ENCODE measurements at regions not wholly inside any gene's neighbourhood (a gene's known extent, or its start where the extent isn't known, plus 50 kb on each side); places are given as distances from the start of the nearest gene placed in this dataset.

DNA sequence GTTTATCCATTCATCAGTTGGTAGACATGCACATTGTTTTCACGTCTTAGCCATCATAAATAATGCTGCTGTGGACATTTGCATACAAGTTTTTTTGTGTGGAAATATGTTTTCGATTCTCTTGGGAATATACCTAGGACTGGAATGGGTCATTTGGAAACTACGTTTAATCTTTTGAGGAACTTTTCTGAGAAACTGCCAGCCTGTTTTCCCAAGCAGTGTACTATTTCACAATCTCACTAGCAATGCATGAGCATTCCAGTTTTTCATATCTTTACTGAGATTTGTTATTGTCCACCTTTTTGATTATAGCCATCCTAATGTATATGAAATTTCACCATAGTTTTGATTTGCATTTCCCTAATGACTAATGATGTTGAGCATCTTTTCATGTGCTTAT is 95.7 kb upstream of the JAZF1 start:
- ATAC-seq (no peak), DNase-seq (ENCODE audit: low spot score in 2 of 2) (no peak)
- H3K4me3 Mint-ChIP-seq: no peak overlapping the region
- peaks cover 3% of the 10 kb centered on the region for H3K9me3 Mint-ChIP-seq
- peaks cover 6% of the 10 kb centered on the region for H3K4me1 Mint-ChIP-seq
- no peak overlapping the region for H3K27ac Mint-ChIP-seq
- no peaks in the 10 kb centered on the region for H3K36me3 Mint-ChIP-seq

DNA sequence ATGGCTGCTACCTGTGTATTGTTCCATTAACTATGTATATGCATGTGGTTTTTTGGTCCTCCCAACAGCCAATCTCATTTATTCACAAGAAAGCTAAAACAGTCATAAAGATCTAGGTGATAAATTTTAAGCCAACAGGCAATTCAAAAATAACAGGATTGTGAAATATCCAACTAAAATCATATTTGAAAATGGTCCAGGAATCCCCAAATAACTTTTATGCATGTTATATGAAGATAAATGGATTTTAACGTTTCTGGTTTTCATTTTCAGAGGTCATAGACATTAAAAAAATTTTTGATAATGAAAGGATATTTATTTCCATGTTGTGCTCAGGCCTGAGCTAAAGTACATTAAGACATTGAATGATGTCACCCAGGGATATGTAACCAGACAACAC is 96.8 kb upstream of the JAZF1 start:
- Mint-ChIP-seq H3K36me3 (no peaks in the 10 kb centered on the region), H3K4me3 (no peak overlapping the region), H3K27ac (no peak overlapping the region), H3K4me1 (peaks cover 4% of the 10 kb centered on the region), H3K9me3 (peaks cover 3% of the 10 kb centered on the region)
- ATAC-seq (no peak), DNase-seq (ENCODE audit: low spot score in 2 of 2) (no peak)

DNA sequence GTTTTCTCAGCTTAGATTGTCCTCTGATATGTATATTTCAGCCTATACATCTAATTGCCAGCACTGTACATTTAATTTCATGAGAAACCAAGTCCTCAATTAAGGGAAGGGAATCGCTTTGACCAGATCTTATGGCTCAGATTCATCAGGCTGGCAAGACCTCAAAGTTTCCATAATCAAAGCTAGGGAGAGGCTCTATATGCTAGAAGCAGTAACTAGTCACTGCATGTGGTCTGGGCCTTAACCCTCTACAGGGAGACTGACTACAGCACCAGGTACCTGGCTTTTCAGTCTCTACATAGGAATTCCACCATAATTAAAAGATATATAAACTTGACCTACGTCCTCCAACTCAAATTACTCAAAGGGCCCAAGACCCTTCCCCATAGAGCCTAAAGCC is 97.4 kb upstream of the JAZF1 start:
- Mint-ChIP-seq H3K9me3 (peaks cover 3% of the 10 kb centered on the region), H3K4me3 (no peak overlapping the region), H3K36me3 (no peaks in the 10 kb centered on the region), H3K4me1 (no peaks in the 10 kb centered on the region), H3K27ac (no peak overlapping the region)
- ATAC-seq (no peak), DNase-seq (ENCODE audit: low spot score in 2 of 2) (no peak)

DNA sequence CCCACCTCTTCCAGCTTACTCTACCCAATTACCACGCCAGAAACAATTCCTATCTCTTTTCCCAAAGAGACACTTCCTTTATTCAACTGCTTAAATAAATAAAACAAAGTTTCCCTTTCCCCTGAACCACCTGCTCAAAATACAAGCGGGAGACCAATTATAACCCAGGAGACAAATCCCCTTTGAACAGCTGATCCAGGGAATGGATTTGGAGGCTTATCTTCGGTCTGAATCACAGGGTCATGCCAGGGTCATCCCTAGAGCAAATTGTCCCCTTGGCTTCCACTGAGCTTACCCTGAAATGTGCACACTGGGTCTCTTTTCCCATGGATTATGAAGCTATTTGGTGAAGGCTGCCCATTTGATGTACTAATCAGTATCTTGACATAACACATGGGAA is 99.9 kb upstream of the JAZF1 start:
- ATAC-seq: no peak
- Mint-ChIP-seq H3K9me3 (no peaks in the 10 kb centered on the region), H3K27ac (no peak overlapping the region)

DNA sequence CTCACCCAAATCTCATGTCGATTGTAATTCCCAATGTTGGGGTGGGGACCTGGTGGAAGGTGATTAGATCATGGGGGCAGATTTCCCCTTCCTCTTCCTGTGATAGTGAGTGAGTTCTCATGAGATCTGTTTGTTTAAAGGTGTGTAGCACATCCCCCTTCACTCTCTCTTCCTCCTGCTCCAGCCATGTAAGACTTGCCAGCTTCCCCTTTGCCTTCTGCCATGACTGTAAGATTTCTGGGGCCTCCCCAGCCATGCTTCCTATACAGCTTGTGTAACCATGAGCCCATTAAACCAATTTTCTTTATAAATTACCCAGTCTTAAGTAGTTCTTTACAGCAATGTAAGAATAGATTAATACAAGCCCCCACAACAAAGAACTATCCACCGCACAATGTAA is 109.9 kb upstream of the JAZF1 start:
- Mint-ChIP-seq H3K9me3 (no peaks in the 10 kb centered on the region), H3K27ac (no peak overlapping the region), H3K36me3 (no peaks in the 10 kb centered on the region), H3K4me1 (peaks cover 18% of the 10 kb centered on the region), H3K4me3 (no peak overlapping the region)
- ATAC-seq: no peak
- no peak for DNase-seq (ENCODE audit: low spot score in 2 of 2)

More for the DNA sequence above, 99.9 kb upstream of the JAZF1 start:
- DNase-seq (ENCODE audit: low spot score in 2 of 2): no peak
- no peak overlapping the region for H3K4me3 Mint-ChIP-seq
- H3K36me3 Mint-ChIP-seq: no peaks in the 10 kb centered on the region
- no peaks in the 10 kb centered on the region for H3K4me1 Mint-ChIP-seq

DNA sequence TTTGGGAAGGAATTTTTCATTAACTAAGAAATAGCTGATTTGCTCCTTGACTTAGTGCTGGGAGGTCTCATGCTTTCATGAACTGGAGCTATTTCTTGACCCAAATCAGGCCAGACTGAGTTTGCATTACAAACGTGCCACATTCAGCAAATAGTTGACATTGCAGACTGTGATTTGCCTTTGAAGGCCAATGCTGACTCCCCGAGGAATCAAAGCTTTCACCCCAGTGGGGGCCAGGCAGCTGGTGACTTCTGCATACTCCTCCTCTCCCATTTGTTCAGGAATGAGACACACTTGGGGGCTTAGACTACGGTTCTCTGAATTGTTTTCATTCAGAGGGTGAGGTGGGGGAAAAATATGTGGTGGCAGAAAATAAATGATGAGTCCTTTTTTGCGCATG is 111.0 kb upstream of the JAZF1 start:
- peaks cover 18% of the 10 kb centered on the region for H3K4me1 Mint-ChIP-seq
- no peak overlapping the region for H3K27ac Mint-ChIP-seq
- H3K4me3 Mint-ChIP-seq: no peak overlapping the region
- ATAC-seq: no peak
- no peaks in the 10 kb centered on the region for H3K36me3 Mint-ChIP-seq
- H3K9me3 Mint-ChIP-seq: no peaks in the 10 kb centered on the region
- DNase-seq (ENCODE audit: low spot score in 2 of 2): no peak

DNA sequence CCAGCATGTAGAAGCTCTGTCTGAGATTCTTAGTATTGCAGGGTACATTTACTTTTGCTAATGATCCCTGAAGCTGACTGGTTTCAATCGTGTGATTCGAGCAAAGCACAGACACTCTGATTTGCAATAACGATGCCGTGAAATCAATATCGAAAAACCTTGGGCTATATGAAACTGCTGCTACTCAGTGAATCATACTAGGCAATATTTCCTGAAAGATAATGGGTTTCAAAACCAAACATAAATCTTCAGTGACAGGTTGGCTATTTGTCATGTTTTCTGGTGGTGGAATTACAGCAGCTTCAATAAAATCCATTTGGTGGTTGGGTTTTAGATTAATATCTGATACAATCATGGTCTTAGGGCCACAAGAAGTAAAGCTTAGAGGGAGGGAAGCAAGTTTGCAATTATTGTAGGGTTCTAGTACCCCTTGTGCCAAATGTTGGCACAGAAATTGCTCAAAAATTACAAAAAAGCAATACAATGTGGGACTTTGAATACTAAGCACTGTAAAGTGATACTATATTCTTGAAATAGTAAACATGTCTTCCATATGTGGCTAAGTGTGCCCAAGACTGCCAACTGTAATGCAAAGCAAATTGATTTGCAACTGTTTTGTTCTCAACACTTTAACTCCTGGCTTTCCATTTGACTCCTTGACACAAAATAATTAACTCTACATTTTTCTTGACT is 112.4 kb upstream of the JAZF1 start:
- H3K4me3 Mint-ChIP-seq: peak overlapping the region; percentile 8
- peak; percentile 96 for ATAC-seq
- no peak overlapping the region for H3K27ac Mint-ChIP-seq
- no peaks in the 10 kb centered on the region for H3K36me3 Mint-ChIP-seq
- H3K4me1 Mint-ChIP-seq: peaks cover 18% of the 10 kb centered on the region
- no peak for DNase-seq (ENCODE audit: low spot score in 2 of 2)
- H3K9me3 Mint-ChIP-seq: no peaks in the 10 kb centered on the region

DNA sequence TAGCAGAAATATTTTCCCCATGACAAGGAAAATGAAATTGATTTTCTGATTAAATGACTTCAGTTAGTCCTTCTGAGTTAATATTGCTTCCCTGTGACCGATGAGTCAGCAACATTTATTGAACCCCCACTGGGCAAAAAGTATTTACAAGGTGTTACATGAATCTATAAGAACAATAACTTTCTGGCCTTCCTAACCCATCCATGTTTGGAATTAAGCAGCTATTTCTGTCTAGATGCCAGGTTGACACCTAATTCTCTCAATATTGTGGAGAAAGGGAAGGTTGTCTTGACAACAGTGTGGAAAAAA is 112.9 kb upstream of the JAZF1 start:
- no peaks in the 10 kb centered on the region for H3K9me3 Mint-ChIP-seq
- no peak for ATAC-seq
- H3K4me1 Mint-ChIP-seq: peaks cover 18% of the 10 kb centered on the region
- no peak overlapping the region for H3K4me3 Mint-ChIP-seq
- DNase-seq (ENCODE audit: low spot score in 2 of 2): no peak
- H3K36me3 Mint-ChIP-seq: no peaks in the 10 kb centered on the region
- H3K27ac Mint-ChIP-seq: no peak overlapping the region

DNA sequence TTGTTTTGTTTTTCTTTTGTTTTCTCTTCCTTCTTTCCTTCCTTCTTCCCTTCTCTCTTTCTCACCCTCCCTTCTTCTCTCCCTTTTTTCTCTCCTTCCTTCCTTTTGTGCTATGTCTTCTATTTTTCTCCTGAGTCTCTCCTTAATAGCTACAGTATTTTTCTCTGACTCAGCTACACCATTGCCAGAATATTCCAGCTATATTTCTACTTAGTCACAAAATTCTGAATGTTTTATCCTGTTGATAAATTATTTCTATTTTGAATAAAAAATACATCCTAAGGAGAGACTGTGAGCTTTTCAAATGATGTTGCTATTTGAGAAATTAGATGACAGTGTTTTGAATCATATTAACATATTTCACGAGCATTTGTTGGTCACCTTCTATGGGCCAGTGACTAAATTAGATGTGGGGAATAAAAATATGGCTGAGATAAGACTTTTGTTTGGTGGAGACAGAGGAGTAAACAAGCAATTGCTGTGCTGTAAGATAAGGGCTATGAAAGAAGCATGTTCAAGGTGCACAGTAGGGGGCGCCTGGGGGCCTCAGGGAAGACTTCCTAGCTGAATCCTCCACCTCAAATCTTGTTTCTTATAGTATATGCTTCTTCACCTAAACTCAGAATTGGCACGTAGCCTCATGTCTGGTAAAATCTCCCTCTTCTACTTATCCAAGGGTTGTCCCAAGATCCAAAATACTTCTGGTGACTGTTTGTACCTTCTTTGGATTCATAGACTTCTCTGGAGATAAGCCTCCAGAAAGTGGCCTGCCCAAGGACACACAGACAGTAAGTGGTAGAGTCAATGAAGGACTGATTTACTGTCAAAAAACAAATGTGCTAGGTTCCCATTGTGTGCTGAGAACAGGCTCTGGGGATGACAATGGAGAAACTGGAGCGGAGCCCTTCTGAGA is 115.5 kb upstream of the CREB5 start:
- peaks cover 14% of the 10 kb centered on the region for H3K4me1 Mint-ChIP-seq
- no peak overlapping the region for H3K4me3 Mint-ChIP-seq
- DNase-seq (ENCODE audit: low spot score in 2 of 2): peak; percentile 16 to 68
- no peaks in the 10 kb centered on the region for H3K9me3 Mint-ChIP-seq
- H3K36me3 Mint-ChIP-seq: no peaks in the 10 kb centered on the region
- no peak for ATAC-seq
- H3K27ac Mint-ChIP-seq: no peak overlapping the region

DNA sequence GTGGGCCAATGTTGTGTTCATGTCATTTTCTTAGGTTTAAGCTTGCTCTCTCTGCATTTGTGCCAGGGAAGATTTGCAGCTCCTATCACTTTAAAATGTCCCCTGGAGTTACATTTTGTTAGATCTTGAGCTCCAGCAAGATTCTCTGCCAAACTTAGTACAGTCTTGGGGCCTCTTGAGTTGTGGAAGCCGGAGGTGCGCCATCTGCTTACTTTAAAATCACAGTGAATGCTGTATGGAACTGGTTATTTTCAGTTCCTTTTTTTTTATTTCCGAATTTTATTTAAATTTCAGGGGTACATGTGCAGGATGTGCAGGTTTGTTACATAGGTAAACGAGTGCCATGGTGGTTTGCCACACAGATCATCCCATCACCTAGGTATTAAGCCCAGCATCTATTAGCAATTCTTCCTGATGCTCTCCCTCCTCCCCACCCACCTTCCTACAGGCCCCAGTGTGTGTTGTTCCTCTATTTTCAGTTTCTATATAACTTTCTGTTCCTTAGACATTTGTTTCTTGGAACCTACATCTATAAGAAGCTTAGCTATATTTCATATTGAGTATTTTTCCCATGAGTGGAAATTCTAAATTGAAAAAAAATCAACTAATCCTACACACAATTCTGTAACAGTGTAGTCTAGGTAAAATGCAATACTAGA is 114.4 kb upstream of the CREB5 start:
- DNase-seq (ENCODE audit: low spot score in 2 of 2): no peak
- Mint-ChIP-seq H3K4me3 (no peak overlapping the region), H3K36me3 (no peaks in the 10 kb centered on the region), H3K4me1 (peaks cover 3% of the 10 kb centered on the region), H3K27ac (no peak overlapping the region), H3K9me3 (no peaks in the 10 kb centered on the region)
- ATAC-seq: no peak

DNA sequence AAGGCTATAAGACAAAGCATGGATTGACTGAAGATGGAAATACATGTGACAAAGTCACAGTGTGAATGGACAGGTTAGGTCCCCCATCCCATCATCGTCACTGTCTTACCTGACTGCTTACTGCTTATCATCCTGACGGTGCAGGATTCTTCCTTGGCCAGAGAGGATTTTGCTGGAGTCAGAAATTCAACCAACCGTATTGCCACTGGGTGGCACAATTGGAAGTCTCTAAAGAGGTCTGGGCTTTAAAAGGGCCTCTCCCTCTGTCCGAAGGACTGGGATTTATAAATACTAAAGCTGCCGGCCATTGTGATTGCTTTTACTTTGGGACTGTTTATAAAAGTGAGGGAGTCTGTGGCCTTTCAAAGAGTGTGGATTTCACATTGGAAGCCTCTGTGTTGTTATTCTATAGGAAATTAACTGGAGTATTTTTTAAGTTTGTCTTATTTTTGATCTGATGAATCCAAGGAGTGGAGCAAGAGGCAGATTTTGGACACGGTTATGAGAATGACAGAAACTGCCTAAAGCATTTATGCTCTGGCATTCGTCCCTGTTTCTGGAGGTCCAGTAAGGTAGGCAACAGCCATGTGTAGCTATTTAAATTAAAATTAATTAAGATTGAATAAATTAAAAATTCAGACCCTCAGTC is 113.3 kb upstream of the CREB5 start:
- H3K36me3 Mint-ChIP-seq: no peaks in the 10 kb centered on the region
- no peaks in the 10 kb centered on the region for H3K4me1 Mint-ChIP-seq
- H3K9me3 Mint-ChIP-seq: no peaks in the 10 kb centered on the region
- ATAC-seq (no peak), DNase-seq (ENCODE audit: low spot score in 2 of 2) (no peak)
- no peak overlapping the region for H3K27ac Mint-ChIP-seq
- no peak overlapping the region for H3K4me3 Mint-ChIP-seq

DNA sequence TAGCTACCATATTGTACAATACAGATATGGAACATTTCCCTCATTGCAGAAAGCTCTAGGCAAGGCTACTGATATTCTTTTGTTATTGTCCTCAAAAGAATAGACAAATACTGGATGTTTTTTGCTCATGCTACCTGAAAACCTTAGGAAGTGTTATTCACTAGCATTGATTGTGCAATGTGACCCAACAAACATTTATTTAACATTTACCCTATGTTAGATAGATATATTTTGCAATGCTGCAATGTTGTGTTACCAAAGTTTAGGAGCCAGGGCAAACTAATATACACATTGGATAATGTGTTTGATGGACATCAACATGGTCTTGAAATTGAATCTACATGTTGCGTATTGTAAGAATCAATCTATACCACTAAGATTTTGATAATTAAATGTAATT is 112.8 kb upstream of the CREB5 start:
- Mint-ChIP-seq H3K36me3 (no peaks in the 10 kb centered on the region), H3K4me3 (no peak overlapping the region), H3K9me3 (no peaks in the 10 kb centered on the region), H3K4me1 (no peaks in the 10 kb centered on the region), H3K27ac (no peak overlapping the region)
- ATAC-seq (no peak), DNase-seq (ENCODE audit: low spot score in 2 of 2) (no peak)

DNA sequence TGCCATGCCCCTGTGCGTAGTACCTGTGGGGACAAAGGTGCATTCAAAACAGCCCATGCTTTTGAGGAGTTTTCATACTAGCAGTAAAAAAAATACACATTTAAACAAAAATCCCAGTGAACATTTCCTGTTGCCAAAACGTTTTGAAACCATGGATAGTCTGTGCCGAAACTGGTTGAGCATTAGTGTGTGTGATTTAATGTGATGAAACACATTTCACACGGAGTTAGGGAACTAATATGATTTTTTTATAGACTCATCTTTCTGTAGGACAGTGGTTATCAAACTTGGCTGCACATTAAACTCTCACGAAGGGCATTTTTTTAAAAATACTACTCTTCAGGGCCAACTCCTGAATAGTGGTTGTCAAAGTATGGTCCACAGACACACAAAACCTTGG is 111.8 kb upstream of the CREB5 start:
- Mint-ChIP-seq H3K9me3 (no peaks in the 10 kb centered on the region), H3K36me3 (no peaks in the 10 kb centered on the region), H3K4me3 (no peak overlapping the region), H3K4me1 (no peaks in the 10 kb centered on the region), H3K27ac (no peak overlapping the region)
- ATAC-seq: no peak
- no peak for DNase-seq (ENCODE audit: low spot score in 2 of 2)

DNA sequence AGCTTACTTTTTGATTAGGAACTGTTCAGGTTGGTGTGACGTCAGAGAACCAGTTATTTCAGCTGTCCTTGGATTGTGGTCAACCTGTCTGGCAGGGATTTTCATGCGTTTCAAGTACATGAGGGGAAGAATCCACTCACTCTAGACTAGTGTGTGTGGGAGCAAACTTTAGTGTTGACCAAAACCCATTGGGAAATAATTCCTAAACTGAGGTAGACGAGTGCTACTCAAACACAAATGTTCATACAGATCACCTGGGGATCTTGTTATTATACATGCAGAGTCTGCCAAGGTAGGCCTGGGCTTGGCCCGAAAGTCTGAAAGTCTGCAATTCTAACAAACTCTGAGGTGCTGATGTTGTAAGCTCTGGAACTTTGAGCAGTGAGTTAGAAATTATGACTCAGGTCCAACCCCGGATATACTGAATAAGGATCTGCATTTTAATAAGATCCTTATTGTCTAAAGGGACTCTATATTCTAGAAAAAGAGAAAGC is 111.1 kb upstream of the CREB5 start:
- Mint-ChIP-seq H3K36me3 (no peaks in the 10 kb centered on the region), H3K27ac (no peak overlapping the region), H3K4me3 (no peak overlapping the region), H3K4me1 (no peaks in the 10 kb centered on the region), H3K9me3 (no peaks in the 10 kb centered on the region)
- DNase-seq (ENCODE audit: low spot score in 2 of 2): no peak
- no peak for ATAC-seq

DNA sequence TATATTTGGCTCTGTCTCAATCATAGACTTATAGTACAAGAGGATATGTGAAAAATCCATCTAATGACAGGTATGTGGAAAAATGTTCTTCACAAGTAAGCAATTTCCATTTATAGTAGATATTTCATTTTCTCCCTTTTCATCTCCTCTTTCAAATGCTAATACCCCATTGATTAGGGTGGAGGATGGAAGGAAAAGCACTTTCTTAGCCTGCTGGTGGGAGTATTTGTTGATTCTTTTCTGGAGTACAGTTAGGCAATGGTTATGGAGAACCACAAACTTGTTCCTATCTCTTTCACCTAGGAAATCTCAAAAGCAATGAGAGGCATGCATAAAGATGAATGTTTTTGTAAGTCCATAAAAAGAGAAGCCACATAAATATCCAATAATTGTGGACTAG is 108.0 kb upstream of the CREB5 start:
- H3K9me3 Mint-ChIP-seq: no peaks in the 10 kb centered on the region
- no peak overlapping the region for H3K27ac Mint-ChIP-seq
- DNase-seq (ENCODE audit: low spot score in 2 of 2) (no peak), ATAC-seq (no peak)
- H3K4me1 Mint-ChIP-seq: no peaks in the 10 kb centered on the region
- no peak overlapping the region for H3K4me3 Mint-ChIP-seq
- no peaks in the 10 kb centered on the region for H3K36me3 Mint-ChIP-seq
